Uterus (tissue), 3 donors: ENCODE measurements at regions not wholly inside any gene's neighbourhood (a gene's known extent, or its start where the extent isn't known, plus 50 kb on each side); places are given as distances from the start of the nearest gene placed in this dataset.

Source experiments
- DNase-seq, 2 donors: peaks; one replicate each; pipeline ENCODE4 v3.0.0-alpha.2; 2019 to 2020
- H3K27ac ChIP-seq, 2 donors: fragments of 200-600 bp; sonication (generic); 1 replicate in 1 of 2; 2 replicates in 1 of 2; pipeline ENCODE4 v1.5.1; 2016 to 2018
- H3K27me3 ChIP-seq, 2 donors: fragments of 200-600 bp; sonication (generic); one replicate each; pipeline ENCODE4 v1.5.1; 2018 to 2019; ENCODE audit warnings: control low read depth in 1 of 2
- H3K36me3 ChIP-seq, 2 donors: fragments of 200-600 bp; sonication (generic); one replicate each; pipeline ENCODE4 v1.5.1; 2019; ENCODE audit warnings: control low read depth in 1 of 2
- H3K4me1 ChIP-seq, 2 donors: fragments of 200-600 bp; sonication (generic); one replicate each; pipeline ENCODE4 v1.5.1; 2018 to 2019; ENCODE audit warnings: control low read depth in 1 of 2
- H3K4me3 ChIP-seq, 2 donors: fragments of 200-600 bp; sonication (generic); 1 replicate in 1 of 2; 2 replicates in 1 of 2; pipeline ENCODE4 v1.5.1; 2018 to 2019; ENCODE audit warnings: mild to moderate bottlenecking in 1 of 2
- H3K9me3 ChIP-seq, 2 donors: fragments of 200-600 bp; sonication (generic); one replicate each; pipeline ENCODE4 v1.5.1; 2019; ENCODE audit warnings: control low read depth in 1 of 2
- CTCF ChIP-seq, 4 experiments: fragments of 200-600 bp in 2 of 4; fragments of 450-650 bp in 2 of 4; sonication (generic) in 2 of 4; IDR thresholded peaks; one replicate each; pipeline ENCODE4 v1.5.1; 2016 to 2019; ENCODE audit warnings: antibody characterized with exemption in 4 of 4, mild to moderate bottlenecking in 2 of 4, moderate library complexity in 1 of 4
- POLR2A ChIP-seq, 2 donors: fragments of 450-650 bp; IDR thresholded peaks; one replicate each; pipeline ENCODE4 v1.6.1; 2016; ENCODE audit warnings: antibody characterized with exemption in 2 of 2, mild to moderate bottlenecking in 1 of 2, moderate library complexity in 1 of 2
- intact Hi-C: fragments of 100-400 bp; cut with DNase I; formaldehyde crosslinking; loops from one replicate; pipeline ENCODE4 v1.15.1; 2023; ENCODE audit warnings: low total_unique reads
- donor health status: DM: yes; HTN: yes; CAD: no.

- Histone ChIP-seq H3K27me3 (no peaks in the 10 kb centered on the region), H3K36me3 (no peaks in the 10 kb centered on the region), H3K4me3 (no peak overlapping the region), H3K4me1 (peaks cover 0 to 6% of the 10 kb centered on the region in 2 donors), H3K9me3 (no peaks in the 10 kb centered on the region), H3K27ac (no peak overlapping the region)
- DNase-seq: no peak
- no peak for TF ChIP-seq CTCF (IDR thresholded peaks at IDR 0.05)
- no peak for TF ChIP-seq POLR2A (IDR thresholded peaks at IDR 0.05)
- intact Hi-C loops: no loop called here
Measured at GRCh38 chr22:27477171-27477570, 324.4 kb downstream of the MN1 start.

GRCh38 chr22:27480487-27480886 lies 321.1 kb downstream of the MN1 start:
- Histone ChIP-seq H3K9me3 (no peaks in the 10 kb centered on the region), H3K4me1 (no peaks in the 10 kb centered on the region), H3K36me3 (no peaks in the 10 kb centered on the region), H3K27ac (no peak overlapping the region), H3K4me3 (no peak overlapping the region), H3K27me3 (no peaks in the 10 kb centered on the region)
- no peak for TF ChIP-seq CTCF (IDR thresholded peaks at IDR 0.05)
- no peak for TF ChIP-seq POLR2A (IDR thresholded peaks at IDR 0.05)
- no peak for DNase-seq
- intact Hi-C loops: no loop called here

- H3K4me3 ChIP-seq: no peak overlapping the region
- TF ChIP-seq CTCF (IDR thresholded peaks at IDR 0.05) (no peak), POLR2A (IDR thresholded peaks at IDR 0.05) (no peak)
- intact Hi-C loops: no loop called here
- no peaks in the 10 kb centered on the region for H3K9me3 ChIP-seq
- no peaks in the 10 kb centered on the region for H3K36me3 ChIP-seq
- H3K4me1 ChIP-seq: no peaks in the 10 kb centered on the region
- no peaks in the 10 kb centered on the region for H3K27me3 ChIP-seq
- no peak for DNase-seq
- H3K27ac ChIP-seq: no peak overlapping the region
Measured at GRCh38 chr22:27482402-27482801, 319.2 kb downstream of the MN1 start.

- intact Hi-C loops: no loop called here
Measured at GRCh38 chr22:27483095-27483785, 318.3 kb downstream of the MN1 start.

GRCh38 chr22:27485842-27486241 lies 315.7 kb downstream of the MN1 start:
- intact Hi-C loops: no loop called here
- DNase-seq: no peak

More at GRCh38 chr22:27483095-27483785, 318.3 kb downstream of the MN1 start:
- Histone ChIP-seq H3K27ac (no peak overlapping the region), H3K4me3 (no peak overlapping the region), H3K27me3 (no peaks in the 10 kb centered on the region), H3K4me1 (no peaks in the 10 kb centered on the region), H3K36me3 (no peaks in the 10 kb centered on the region), H3K9me3 (no peaks in the 10 kb centered on the region)
- DNase-seq: no peak
- no peak for TF ChIP-seq POLR2A (IDR thresholded peaks at IDR 0.05)

More at GRCh38 chr22:27485842-27486241, 315.7 kb downstream of the MN1 start:
- Histone ChIP-seq H3K36me3 (no peaks in the 10 kb centered on the region), H3K27me3 (no peaks in the 10 kb centered on the region), H3K27ac (no peak overlapping the region), H3K4me1 (no peaks in the 10 kb centered on the region), H3K9me3 (no peaks in the 10 kb centered on the region), H3K4me3 (no peak overlapping the region)
- no peak for TF ChIP-seq CTCF (IDR thresholded peaks at IDR 0.05)
- no peak for TF ChIP-seq POLR2A (IDR thresholded peaks at IDR 0.05)
